IPS DF 19.7 (cell line): ENCODE measurements at regions not wholly inside any gene's neighbourhood (a gene's known extent, or its start where the extent isn't known, plus 50 kb on each side); places are given as distances from the start of the nearest gene placed in this dataset.
A peak's percentile ranks its signal among the peaks of the same experiment; 100 is the strongest.

ENCODE experiments used
- DNase-seq: peaks from one replicate; pipeline ENCODE4 v3.0.0-alpha.2; 2013; ENCODE audit warnings: low read depth, low spot score

GRCh38 chr3:150072576-150072975 is 101.9 kb upstream of the PFN2 start:
- DNase-seq, result no peak

- no peak for DNase-seq
Measured at GRCh38 chr3:150070271-150070670, 99.6 kb upstream of the PFN2 start.

DNA sequence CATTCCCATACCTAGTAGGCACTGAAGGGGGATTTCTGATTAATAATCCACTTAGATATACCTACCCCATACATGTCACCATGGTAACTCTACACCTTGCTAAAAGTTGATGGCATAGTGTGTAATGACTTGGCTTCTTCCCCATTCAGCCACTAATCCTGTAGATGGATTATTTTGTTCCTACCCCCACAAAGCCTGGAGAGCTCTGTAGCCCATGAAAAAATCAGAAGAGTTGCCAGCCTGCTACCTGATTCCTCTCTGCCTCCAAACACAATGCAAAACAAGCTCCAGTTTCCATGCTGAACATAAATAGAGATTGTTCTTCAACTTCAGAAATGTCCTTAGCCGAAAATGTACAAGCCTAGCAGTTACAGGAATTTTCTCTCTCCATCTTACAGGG is 98.9 kb upstream of the PFN2 start:
- no peak for DNase-seq

GRCh38 chr3:150069154-150069527 is 98.4 kb upstream of the PFN2 start:
- DNase-seq, result no peak

DNA sequence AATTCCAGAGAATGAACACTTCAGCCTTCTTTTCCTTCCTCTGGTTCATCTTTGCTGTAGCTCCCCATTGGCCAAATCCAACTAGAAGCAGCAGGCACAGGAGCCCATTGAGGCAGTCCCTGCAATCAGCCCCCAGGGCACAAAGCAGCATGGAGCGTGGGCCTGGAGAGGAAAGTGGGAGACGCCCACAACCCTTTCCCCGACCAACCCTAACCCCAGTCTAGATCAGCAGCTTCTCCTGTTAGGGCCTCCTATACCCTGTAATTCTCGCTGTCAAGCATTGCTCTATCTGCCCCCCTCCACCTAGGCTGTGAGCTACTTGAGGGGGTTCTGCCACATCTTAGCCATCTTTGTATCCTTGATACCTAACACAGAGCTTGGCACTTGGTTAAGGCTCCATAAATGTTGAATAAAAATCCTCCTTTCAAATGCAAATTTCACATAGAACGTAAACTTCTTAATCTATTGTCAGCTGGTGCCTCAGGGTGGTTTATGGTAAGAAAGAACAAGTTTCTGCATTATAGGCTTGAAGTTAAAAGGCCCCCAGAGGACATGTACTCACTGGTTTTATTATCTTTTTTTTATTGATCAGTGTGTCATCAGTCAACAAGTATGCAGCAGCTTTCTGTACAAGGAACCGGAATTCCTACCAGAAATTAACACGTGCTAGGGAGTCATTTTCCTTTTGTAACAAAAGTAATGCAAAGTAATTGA is 97.9 kb upstream of the PFN2 start:
- DNase-seq, result no peak

- no peak for DNase-seq
Measured at GRCh38 chr3:150067561-150067960, 96.9 kb upstream of the PFN2 start.

DNA sequence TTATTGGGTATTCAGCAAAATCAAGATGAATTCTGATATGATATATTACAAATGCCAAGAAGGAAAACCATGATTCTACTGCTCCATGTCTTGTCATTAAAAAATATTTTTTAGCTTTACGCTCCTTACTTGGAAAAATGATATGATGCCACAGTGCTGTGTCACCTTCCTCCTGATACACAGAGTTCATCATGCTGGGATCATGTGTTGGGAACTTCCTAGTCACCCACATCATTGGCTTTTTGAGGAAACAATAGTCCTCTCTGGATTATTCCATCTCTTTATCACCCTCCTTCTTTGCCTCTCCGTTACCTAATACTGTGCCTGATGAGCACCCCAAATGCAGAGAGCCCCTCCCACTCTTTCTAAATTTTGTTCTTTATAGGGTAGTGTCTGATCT is 94.3 kb upstream of the PFN2 start:
- DNase-seq, result no peak

DNA sequence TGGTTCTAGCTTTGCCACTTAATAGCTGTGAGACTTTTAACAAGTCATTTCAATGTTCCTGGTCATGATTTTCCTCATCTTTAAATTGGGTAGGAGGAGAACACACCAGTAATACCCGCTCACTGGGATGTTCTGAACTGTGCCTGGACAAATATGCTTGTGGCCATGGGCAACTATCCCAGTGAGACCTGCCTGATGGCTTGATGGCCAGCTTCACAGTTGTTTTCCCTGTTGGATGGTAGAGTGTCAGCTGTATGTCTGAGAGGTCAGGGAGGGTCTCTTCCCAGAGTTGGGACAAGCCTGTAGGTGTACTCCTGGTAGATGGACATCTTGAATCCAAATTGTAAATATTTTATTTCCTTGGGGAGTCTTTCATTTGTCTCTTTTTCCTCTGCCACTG is 92.5 kb upstream of the PFN2 start:
- no peak for DNase-seq

GRCh38 chr3:150062492-150062891 is 91.8 kb upstream of the PFN2 start:
- DNase-seq, result no peak

DNA sequence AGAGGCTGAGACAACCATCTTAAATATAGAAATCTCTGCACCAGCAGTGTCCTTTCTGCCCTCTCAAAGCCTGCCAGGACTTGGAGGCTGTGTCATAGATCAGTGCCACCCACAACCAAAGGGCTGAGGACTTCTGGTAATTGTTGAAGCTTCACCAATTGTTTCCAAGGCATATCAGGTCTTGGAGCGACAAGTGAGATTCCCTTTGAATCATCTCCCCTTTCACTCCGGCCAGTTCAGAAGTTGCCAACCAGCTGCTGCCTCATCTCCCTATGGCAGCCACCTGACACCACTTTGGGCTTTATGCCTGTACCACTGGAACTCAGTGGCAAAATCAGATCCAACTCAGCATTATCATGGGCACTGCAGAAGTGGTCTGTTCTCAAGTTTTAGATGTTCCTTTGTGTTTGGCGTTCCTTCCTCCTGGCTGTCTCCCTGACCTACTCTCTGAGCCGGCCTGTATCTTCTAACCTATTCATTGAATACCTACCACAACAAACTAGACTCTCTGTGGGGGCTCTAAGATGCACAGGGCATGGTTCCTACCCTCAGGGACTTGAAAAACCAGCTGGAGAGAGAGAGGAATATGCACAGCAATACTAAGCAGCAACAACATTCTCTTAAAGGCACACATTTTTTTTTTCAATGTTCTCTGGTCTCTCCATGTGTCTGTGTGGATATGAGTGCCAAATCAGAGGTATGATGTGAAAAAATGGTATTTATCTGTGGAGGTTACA is 90.8 kb upstream of the PFN2 start:
- no peak for DNase-seq

DNA sequence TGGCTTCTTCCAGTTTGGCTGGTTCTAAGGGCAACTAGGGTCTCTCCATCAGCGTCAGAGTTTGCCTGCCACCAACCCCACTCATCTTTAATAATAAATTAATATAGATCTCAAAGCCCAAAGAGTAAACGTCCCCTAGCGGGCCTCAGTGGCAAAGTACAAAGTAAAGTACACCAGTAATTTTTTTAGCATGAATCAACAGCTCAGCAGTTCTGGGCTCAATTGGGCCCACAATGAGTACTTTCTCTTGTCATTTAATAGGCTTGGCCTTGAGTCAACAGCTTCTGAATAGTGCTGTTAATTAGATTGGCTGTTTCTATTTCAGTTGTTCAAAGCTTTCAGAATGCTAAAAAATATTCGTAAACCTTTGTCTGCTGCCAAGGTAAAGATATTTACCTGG is 89.0 kb upstream of the PFN2 start:
- no peak for DNase-seq

DNA sequence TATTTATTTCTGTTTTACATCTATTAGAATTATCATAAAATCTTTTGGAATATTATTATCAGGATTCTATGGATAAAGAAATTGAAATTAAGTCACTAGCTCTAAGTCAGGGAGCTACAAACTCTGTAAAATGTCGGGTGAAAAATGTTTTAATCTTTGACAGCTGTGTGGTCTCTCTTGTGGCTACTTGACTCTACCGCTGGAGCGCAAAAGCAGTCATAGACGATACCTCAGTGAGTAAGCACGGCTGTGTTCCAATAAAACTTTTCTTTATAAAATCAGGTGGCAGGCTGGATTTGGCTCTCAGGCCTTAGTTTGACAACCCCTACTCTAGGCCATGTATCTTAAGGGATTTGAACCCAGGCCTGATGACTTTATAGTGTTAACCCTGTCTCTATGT is 88.5 kb upstream of the PFN2 start:
- DNase-seq, result no peak

GRCh38 chr3:150057227-150057626 is 86.5 kb upstream of the PFN2 start:
- DNase-seq, result no peak

GRCh38 chr3:150055332-150055731 is 84.6 kb upstream of the PFN2 start:
- no peak for DNase-seq

GRCh38 chr3:150054635-150055034 is 83.9 kb upstream of the PFN2 start:
- DNase-seq, result no peak

DNA sequence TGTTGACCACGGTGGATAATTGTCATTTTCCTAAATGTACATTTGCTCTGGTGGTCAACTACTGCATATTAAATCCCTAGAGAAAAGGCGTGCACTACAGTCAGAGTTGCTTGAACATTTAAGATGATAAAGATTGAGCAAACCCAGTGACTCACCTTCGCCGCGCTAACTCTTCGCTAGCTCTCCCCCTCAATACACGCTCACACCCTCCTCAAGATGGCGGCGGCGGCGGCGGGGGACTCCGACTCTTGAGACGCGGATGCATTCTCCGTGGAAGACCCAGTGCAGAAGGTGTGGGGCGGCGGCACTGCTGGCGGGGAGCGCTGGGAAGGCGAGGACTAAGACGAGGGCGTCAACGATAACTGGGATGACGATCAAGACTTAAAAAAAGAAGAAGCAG is 79.8 kb upstream of the PFN2 start:
- no peak for DNase-seq

GRCh38 chr3:150049317-150049716 is 78.6 kb upstream of the PFN2 start:
- DNase-seq, result no peak

- DNase-seq, result no peak
Measured at GRCh38 chr3:150041877-150042276, 71.2 kb upstream of the PFN2 start.

DNA sequence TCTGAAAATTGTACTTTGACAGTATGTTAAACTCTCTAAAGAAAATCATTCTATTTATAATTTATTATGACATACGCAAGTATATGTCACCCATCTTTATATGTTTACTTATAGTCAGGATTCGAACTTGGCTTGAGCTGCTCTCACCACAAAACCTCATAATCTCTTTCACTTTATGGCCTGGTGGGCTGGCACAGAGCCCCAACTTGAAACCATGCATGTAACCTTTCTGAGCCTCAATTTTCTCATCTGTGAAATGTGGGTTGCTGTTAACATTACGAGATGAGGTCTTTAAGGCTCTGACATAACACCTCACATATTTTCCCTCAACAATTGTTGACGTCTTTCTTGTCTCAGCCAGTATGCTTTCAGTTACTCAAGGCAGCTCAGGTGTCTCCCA is 69.4 kb upstream of the PFN2 start:
- no peak for DNase-seq

DNA sequence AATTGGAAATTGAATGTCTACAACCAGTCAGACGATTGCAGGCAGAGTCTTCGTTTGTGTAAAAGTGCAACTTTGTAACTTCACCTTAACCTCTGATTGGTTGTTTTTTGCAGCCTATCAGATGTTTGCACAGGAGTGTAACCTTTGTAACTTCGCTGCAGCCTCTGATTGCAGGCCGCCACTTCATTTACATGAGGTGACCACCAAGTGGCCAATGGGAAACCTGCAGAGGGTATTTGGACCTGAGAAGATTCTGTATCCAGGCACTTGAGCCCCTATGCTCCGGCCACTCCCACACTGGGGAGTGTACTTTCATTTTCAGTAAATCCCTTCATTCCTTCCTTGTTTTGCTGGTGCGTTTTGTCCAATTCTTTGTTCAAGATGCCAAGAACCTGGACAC is 68.1 kb upstream of the PFN2 start:
- peak; percentile 25 for DNase-seq

GRCh38 chr3:150036780-150037179 is 66.1 kb upstream of the PFN2 start:
- DNase-seq, result no peak

GRCh38 chr3:150035910-150036612 is 65.4 kb upstream of the PFN2 start:
- no peak for DNase-seq

DNA sequence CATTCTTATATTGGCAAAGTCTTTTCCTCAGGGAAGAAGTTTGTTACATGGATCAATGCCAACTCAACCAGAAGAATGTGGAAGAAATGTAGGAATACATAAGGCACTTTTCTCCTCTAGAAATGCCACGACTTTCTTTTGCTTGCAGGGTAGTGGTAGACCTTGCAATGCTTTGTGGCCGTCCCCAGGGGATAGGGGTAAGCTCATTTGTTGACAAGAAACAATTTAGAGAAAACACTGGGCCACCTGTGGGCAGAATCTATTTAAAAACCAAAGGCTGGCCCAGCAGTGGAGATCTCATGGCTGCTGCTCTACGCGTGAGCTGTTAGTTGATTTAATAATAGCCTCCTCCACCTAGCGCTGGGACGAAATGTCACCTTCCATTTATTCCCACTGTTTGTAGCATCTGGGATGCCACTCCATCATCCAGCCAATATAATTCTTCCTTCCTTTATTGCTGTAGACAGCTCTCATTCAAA is 64.6 kb upstream of the PFN2 start:
- no peak for DNase-seq
